Astrocyte (in vitro differentiated cells and primary cell): ENCODE measurements at regions not wholly inside any gene's neighbourhood (a gene's known extent, or its start where the extent isn't known, plus 50 kb on each side); places are given as distances from the start of the nearest gene placed in this dataset.

Source experiments
- EZH2 ChIP-seq: IDR thresholded peaks from 2 replicates; pipeline ENCODE4 v1.6.1; 2012; ENCODE audit warnings: mild to moderate bottlenecking, low read length, inconsistent platforms; ENCODE audit not compliant: insufficient read depth
- TF ChIP-seq, protein P1 (sequence below): IDR thresholded peaks from 2 replicates; pipeline ENCODE4 v1.5.1; 2011; ENCODE audit warnings: low read depth, mild to moderate bottlenecking, inconsistent platforms, low read length, moderate library complexity; ENCODE audit not compliant: insufficient read depth

DNA sequence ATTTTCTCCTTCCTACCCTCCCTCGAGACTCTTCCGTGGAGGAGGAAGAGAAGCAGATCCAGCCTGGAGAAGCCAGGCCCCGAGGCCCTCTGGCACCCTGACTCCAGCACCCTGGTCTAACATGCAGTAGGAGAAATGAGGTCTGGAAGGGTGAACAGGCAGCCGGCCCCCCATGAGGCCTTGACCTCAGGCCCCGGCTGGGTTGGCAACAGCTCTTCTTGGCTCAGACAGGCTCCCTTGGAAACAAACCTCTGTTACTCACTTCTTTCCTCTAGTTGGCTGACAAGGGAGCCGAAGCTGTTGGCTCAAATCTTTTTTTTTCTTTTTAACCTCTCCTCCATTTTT, 73.4 kb downstream of the CPN2 start:
- TF ChIP-seq, protein P1, sequence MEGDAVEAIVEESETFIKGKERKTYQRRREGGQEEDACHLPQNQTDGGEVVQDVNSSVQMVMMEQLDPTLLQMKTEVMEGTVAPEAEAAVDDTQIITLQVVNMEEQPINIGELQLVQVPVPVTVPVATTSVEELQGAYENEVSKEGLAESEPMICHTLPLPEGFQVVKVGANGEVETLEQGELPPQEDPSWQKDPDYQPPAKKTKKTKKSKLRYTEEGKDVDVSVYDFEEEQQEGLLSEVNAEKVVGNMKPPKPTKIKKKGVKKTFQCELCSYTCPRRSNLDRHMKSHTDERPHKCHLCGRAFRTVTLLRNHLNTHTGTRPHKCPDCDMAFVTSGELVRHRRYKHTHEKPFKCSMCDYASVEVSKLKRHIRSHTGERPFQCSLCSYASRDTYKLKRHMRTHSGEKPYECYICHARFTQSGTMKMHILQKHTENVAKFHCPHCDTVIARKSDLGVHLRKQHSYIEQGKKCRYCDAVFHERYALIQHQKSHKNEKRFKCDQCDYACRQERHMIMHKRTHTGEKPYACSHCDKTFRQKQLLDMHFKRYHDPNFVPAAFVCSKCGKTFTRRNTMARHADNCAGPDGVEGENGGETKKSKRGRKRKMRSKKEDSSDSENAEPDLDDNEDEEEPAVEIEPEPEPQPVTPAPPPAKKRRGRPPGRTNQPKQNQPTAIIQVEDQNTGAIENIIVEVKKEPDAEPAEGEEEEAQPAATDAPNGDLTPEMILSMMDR = no peak
- TF ChIP-seq EZH2 = no peak
